Liver (tissue), 7 donors: ENCODE measurements at regions not wholly inside any gene's neighbourhood (a gene's known extent, or its start where the extent isn't known, plus 50 kb on each side); places are given as distances from the start of the nearest gene placed in this dataset.

Experiments
- DNase-seq: peaks from one replicate; pipeline ENCODE4 v3.0.0-alpha.2; 2017; ENCODE audit warnings: low spot score
- H3K27ac ChIP-seq, 2 donors: one replicate each; pipeline ENCODE4 v1.7.0; 2013; ENCODE audit warnings: inconsistent platforms in 2 of 2, low read length in 2 of 2, control low read depth in 1 of 2, low read depth in 1 of 2, mild to moderate bottlenecking in 1 of 2
- H3K27me3 ChIP-seq, 4 donors: one replicate each; pipeline versions ENCODE4 v1.6.1 to v1.7.0; 2013; ENCODE audit warnings: low read length in 3 of 4, inconsistent platforms in 1 of 4, mild to moderate bottlenecking in 1 of 4, moderate library complexity in 1 of 4; ENCODE audit not compliant: control insufficient read depth in 4 of 4, insufficient read depth in 4 of 4
- H3K36me3 ChIP-seq, 4 donors: one replicate each; pipeline versions ENCODE4 v1.6.1 to v1.7.0; 2013; ENCODE audit warnings: low read length in 3 of 4, mild to moderate bottlenecking in 3 of 4, low read depth in 1 of 4, moderate library complexity in 1 of 4; ENCODE audit not compliant: control insufficient read depth in 4 of 4, insufficient read depth in 3 of 4
- H3K4me1 ChIP-seq, 4 donors: one replicate each; pipeline versions ENCODE4 v1.6.1 to v1.7.0; 2013; ENCODE audit warnings: low read length in 3 of 4, mild to moderate bottlenecking in 3 of 4, moderate library complexity in 1 of 4; ENCODE audit not compliant: control insufficient read depth in 4 of 4, insufficient read depth in 4 of 4
- H3K4me3 ChIP-seq, 3 donors: one replicate each; pipeline versions ENCODE4 v1.6.1 to v1.7.0; 2013; ENCODE audit warnings: low read length in 3 of 3, control low read depth in 1 of 3, low read depth in 1 of 3, mild to moderate bottlenecking in 1 of 3
- H3K9ac ChIP-seq, 2 donors: one replicate each; pipeline ENCODE4 v1.7.0; 2013; ENCODE audit warnings: low read length in 2 of 2, mild to moderate bottlenecking in 2 of 2, moderate library complexity in 2 of 2, control low read depth in 1 of 2, low read depth in 1 of 2
- H3K9me3 ChIP-seq, 4 donors: one replicate each; pipeline versions ENCODE4 v1.6.1 to v1.7.0; 2013; ENCODE audit warnings: low read length in 3 of 4; ENCODE audit not compliant: control insufficient read depth in 4 of 4
- ATF3 ChIP-seq: IDR thresholded peaks from 2 replicates; pipeline ENCODE4 v1.6.1; 2016; ENCODE audit warnings: antibody characterized with exemption
- EGR1 ChIP-seq, 2 donors: IDR thresholded peaks; 2 replicates each; pipeline ENCODE4 v1.6.1; 2016 to 2018; ENCODE audit warnings: antibody characterized with exemption in 2 of 2, low read depth in 2 of 2
- FOXA2 ChIP-seq: IDR thresholded peaks from 2 replicates; pipeline ENCODE4 v1.6.1; 2016; ENCODE audit warnings: antibody characterized with exemption
- GABPA ChIP-seq, 2 donors: IDR thresholded peaks in 1 of 2; conservative IDR thresholded peaks in 1 of 2; 2 replicates each; pipeline ENCODE4 v1.6.1; 2016; ENCODE audit warnings: antibody characterized with exemption in 2 of 2, mild to moderate bottlenecking in 1 of 2, moderate library complexity in 1 of 2
- HNF4A ChIP-seq, 2 donors: conservative IDR thresholded peaks; 2 replicates each; pipeline ENCODE4 v1.6.1; 2016; ENCODE audit warnings: antibody characterized with exemption in 2 of 2, mild to moderate bottlenecking in 2 of 2
- HNF4G ChIP-seq: IDR thresholded peaks from 2 replicates; pipeline ENCODE4 v1.6.1; 2016; ENCODE audit warnings: antibody characterized with exemption
- JUND ChIP-seq, 2 donors: IDR thresholded peaks; 2 replicates each; pipeline ENCODE4 v1.6.1; 2016; ENCODE audit warnings: antibody characterized with exemption in 2 of 2
- MAX ChIP-seq: IDR thresholded peaks from 2 replicates; pipeline ENCODE4 v1.6.1; 2016; ENCODE audit warnings: antibody characterized with exemption
- RAD21 ChIP-seq, 2 donors: IDR thresholded peaks; 2 replicates each; pipeline ENCODE4 v1.6.1; 2016; ENCODE audit warnings: antibody characterized with exemption in 2 of 2, mild to moderate bottlenecking in 2 of 2
- REST ChIP-seq: IDR thresholded peaks from 2 replicates; pipeline ENCODE4 v1.6.1; 2016; ENCODE audit warnings: antibody characterized with exemption, mild to moderate bottlenecking
- SP1 ChIP-seq: IDR thresholded peaks from 2 replicates; pipeline ENCODE4 v1.6.1; 2018; ENCODE audit warnings: antibody characterized with exemption, mild to moderate bottlenecking
- TAF1 ChIP-seq: conservative IDR thresholded peaks from 2 replicates; pipeline ENCODE4 v1.6.1; 2016; ENCODE audit warnings: antibody characterized with exemption, mild to moderate bottlenecking
- YY1 ChIP-seq: IDR thresholded peaks from 2 replicates; pipeline ENCODE4 v1.6.1; 2016; ENCODE audit warnings: antibody characterized with exemption, mild to moderate bottlenecking
- ZBTB33 ChIP-seq: IDR thresholded peaks from 2 replicates; pipeline ENCODE4 v1.6.1; 2016; ENCODE audit warnings: antibody characterized with exemption
- WGBS: extraction: QIAGEN DNeasy Blood & Tissue Kit; methylation state at CpG from one replicate; pipeline ENCODE4 v1.1.7; 2013; 5-methylcytosine and 5-hydroxymethylcytosine counted together
- donor health status: healthy.
- donor health status: healthy.
- donor health status: healthy.
- donor health status: healthy.

GRCh38 chr9:7608261-7608660 is 191.3 kb downstream of the DMAC1 start (continued):
- no peak for TF ChIP-seq JUND (IDR thresholded peaks at IDR 0.05)
- TF ChIP-seq EGR1 (IDR thresholded peaks at IDR 0.05; ENCODE audit: low read depth in 2 of 2) = no peak
- no peak for TF ChIP-seq ZBTB33

- no peaks in the 10 kb centered on the region for H3K36me3 ChIP-seq
- peaks cover 0 to 9% (median 0%) of the 10 kb centered on the region in 4 donors for H3K27me3 ChIP-seq
- no peaks in the 10 kb centered on the region for H3K4me1 ChIP-seq
- H3K4me3 ChIP-seq = no peak overlapping the region
- TF ChIP-seq RAD21 (IDR thresholded peaks at IDR 0.05) (no peak), REST (no peak), FOXA2 (no peak), HNF4A (conservative IDR thresholded peaks at IDR 0.05) (no peak), JUND (IDR thresholded peaks at IDR 0.05) (no peak), HNF4G (no peak), EGR1 (IDR thresholded peaks at IDR 0.05; ENCODE audit: low read depth in 2 of 2) (no peak), ATF3 (no peak), GABPA (IDR thresholded peaks at IDR 0.05 in 1 of 2, conservative IDR thresholded peaks at IDR 0.05 in 1 of 2) (no peak), TAF1 (no peak), MAX (no peak), SP1 (no peak)
- H3K27ac ChIP-seq = no peak overlapping the region
- peaks cover 0 to 2% (median 0%) of the 10 kb centered on the region in 4 donors for H3K9me3 ChIP-seq
- H3K9ac ChIP-seq = no peak overlapping the region
- no peak for DNase-seq
- 35% methylated on average over 2 of the region's 2 CpGs for WGBS
Observed at GRCh38 chr9:7607421-7607820, 192.2 kb downstream of the DMAC1 start.

- Histone ChIP-seq H3K4me3 (no peak overlapping the region), H3K4me1 (no peaks in the 10 kb centered on the region), H3K9ac (no peak overlapping the region), H3K27me3 (peaks cover 0 to 9% (median 0%) of the 10 kb centered on the region in 4 donors), H3K36me3 (no peaks in the 10 kb centered on the region), H3K27ac (no peak overlapping the region), H3K9me3 (peaks cover 0 to 2% (median 0%) of the 10 kb centered on the region in 4 donors)
- DNase-seq = no peak
- no peak for TF ChIP-seq JUND (IDR thresholded peaks at IDR 0.05)
- TF ChIP-seq YY1 = no peak
- no peak for TF ChIP-seq GABPA (IDR thresholded peaks at IDR 0.05 in 1 of 2, conservative IDR thresholded peaks at IDR 0.05 in 1 of 2)
- WGBS = 72% methylated on average over 1 of the region's 1 CpG
Observed at GRCh38 chr9:7606591-7606990, 193.0 kb downstream of the DMAC1 start.
